SK-N-SH (cell line): ENCODE measurements at regions not wholly inside any gene's neighbourhood (a gene's known extent, or its start where the extent isn't known, plus 50 kb on each side); places are given as distances from the start of the nearest gene placed in this dataset.

ENCODE experiments used
- CTCF ChIA-PET: fragments of 300-600, 350-600 bp; formaldehyde crosslinking; extraction: SDS; loops from one replicate; lab custom pipeline; 2021; lab: Yijun Ruan, JAX
- POLR2A ChIA-PET: fragments of 350-600 bp; sonication (Branson Sonifier 250); formaldehyde crosslinking; extraction: SDS; loops from one replicate; lab custom pipeline; 2020; ENCODE audit warnings: antibody characterized with exemption, inconsistent platforms; lab: Yijun Ruan, JAX
- DNase-seq: peaks from one replicate; pipeline ENCODE4 v3.0.0; 2012
- H2AFZ ChIP-seq: fragments of 200-600 bp; sonication (generic); 2 replicates; pipeline ENCODE4 v1.8.1; 2016; ENCODE audit warnings: antibody characterized with exemption, mild to moderate bottlenecking, low read depth
- H3F3A ChIP-seq: fragments of 200-600 bp; sonication (generic); replicated peaks from 2 replicates; pipeline ENCODE3; 2016; ENCODE audit warnings: antibody characterized with exemption, mild to moderate bottlenecking; ENCODE audit not compliant: insufficient read depth
- H3K27ac ChIP-seq, 2 experiments: fragments of 200-500 bp in 1 of 2; fragments of 200-600 bp in 1 of 2; sonication (Bioruptor generic) in 1 of 2; sonication (generic), shearing (Covaris generic) in 1 of 2; 2 replicates each; pipeline versions ENCODE4 v1.5.1 to v1.6.1; 2014 to 2016; ENCODE audit warnings: low read depth in 2 of 2, inconsistent platforms in 1 of 2, low read length in 1 of 2, mild to moderate bottlenecking in 1 of 2, mixed read lengths in 1 of 2
- H3K27me3 ChIP-seq: fragments of 200-600 bp; sonication (generic), shearing (Covaris generic); 2 replicates; pipeline ENCODE4 v1.6.1; 2016; ENCODE audit warnings: mixed run types; ENCODE audit not compliant: insufficient read depth
- H3K36me3 ChIP-seq, 2 experiments: fragments of 200-500 bp in 1 of 2; fragments of 200-600 bp in 1 of 2; sonication (Bioruptor generic) in 1 of 2; sonication (generic) in 1 of 2; replicated peaks in 1 of 2; 2 replicates each; pipeline versions ENCODE3 to v1.5.1; 2014 to 2016; ENCODE audit warnings: low read length in 1 of 2, mild to moderate bottlenecking in 1 of 2; ENCODE audit not compliant: insufficient read depth in 2 of 2, control insufficient read depth in 1 of 2
- H3K4me1 ChIP-seq, 2 experiments: fragments of 200-500 bp in 1 of 2; fragments of 200-600 bp in 1 of 2; sonication (Bioruptor generic) in 1 of 2; sonication (generic), shearing (Covaris generic) in 1 of 2; 2 replicates each; pipeline versions ENCODE4 v1.5.1 to v1.6.1; 2014 to 2016; ENCODE audit warnings: low read depth in 1 of 2, low read length in 1 of 2, mixed run types in 1 of 2; ENCODE audit not compliant: insufficient read depth in 2 of 2, control insufficient read depth in 1 of 2
- H3K4me2 ChIP-seq: fragments of 200-600 bp; sonication (generic), shearing (Covaris generic); 2 replicates; pipeline ENCODE4 v1.6.1; 2017; ENCODE audit warnings: mixed run types
- H3K4me3 ChIP-seq, 2 experiments: fragments of 200-500 bp in 1 of 2; fragments of 200-600 bp in 1 of 2; sonication (Bioruptor generic) in 1 of 2; sonication (generic), shearing (Covaris generic) in 1 of 2; 2 replicates each; pipeline versions ENCODE4 v1.5.1 to v1.8.1; 2014 to 2016; ENCODE audit warnings: low read depth in 2 of 2, inconsistent platforms in 1 of 2, low read length in 1 of 2, mild to moderate bottlenecking in 1 of 2, mixed read lengths in 1 of 2, moderate library complexity in 1 of 2
- H3K79me2 ChIP-seq: fragments of 200-600 bp; sonication (generic); 2 replicates; pipeline ENCODE4 v1.8.1; 2017; ENCODE audit warnings: mild to moderate bottlenecking; ENCODE audit not compliant: insufficient read depth
- H3K9ac ChIP-seq: fragments of 200-600 bp; sonication (generic); 2 replicates; pipeline ENCODE4 v1.6.1; 2017; ENCODE audit warnings: mixed run types
- H3K9me2 ChIP-seq: fragments of 200-600 bp; sonication (generic); 2 replicates; pipeline ENCODE4 v1.6.1; 2017; ENCODE audit warnings: mixed run types
- H3K9me3 ChIP-seq: fragments of 200-600 bp; sonication (generic); 2 replicates; pipeline ENCODE4 v1.6.1; 2017; ENCODE audit warnings: mixed run types, mild to moderate bottlenecking, moderate library complexity
- H4K20me1 ChIP-seq: fragments of 200-600 bp; sonication (generic); 2 replicates; pipeline ENCODE4 v1.6.1; 2017; ENCODE audit warnings: mild to moderate bottlenecking, mixed run types; ENCODE audit not compliant: insufficient read depth
- ELF1 ChIP-seq: IDR thresholded peaks from 2 replicates; pipeline ENCODE4 v1.4.0; 2012
- EP300 ChIP-seq, 2 experiments: IDR thresholded peaks; 2 replicates each; pipeline versions ENCODE4 v1.4.0 to v1.6.1; 2012; ENCODE audit warnings: borderline replicate concordance in 1 of 2, low read depth in 1 of 2, low read length in 1 of 2
- EZH2phosphoT487 ChIP-seq: fragments of 200-600 bp; sonication (generic); IDR thresholded peaks from 2 replicates; pipeline ENCODE4 v1.6.1; 2017; ENCODE audit warnings: low read depth, mixed run types, mild to moderate bottlenecking, antibody characterized with exemption, moderate library complexity, borderline replicate concordance
- FOXM1 ChIP-seq: IDR thresholded peaks from 2 replicates; pipeline ENCODE4 v1.4.0; 2012; ENCODE audit warnings: low read depth, mild to moderate bottlenecking
- GABPA ChIP-seq: IDR thresholded peaks from 2 replicates; pipeline ENCODE4 v1.4.0; 2012; ENCODE audit warnings: low read depth, mild to moderate bottlenecking
- JUND ChIP-seq: IDR thresholded peaks from 2 replicates; pipeline ENCODE4 v1.4.0; 2012
- MXI1 ChIP-seq: IDR thresholded peaks from 2 replicates; pipeline ENCODE4 v1.6.1; 2012; ENCODE audit warnings: mild to moderate bottlenecking, low read depth, low read length, improper control_type of control experiment
- NFIC ChIP-seq: IDR thresholded peaks from 2 replicates; pipeline ENCODE4 v1.4.0; 2012; ENCODE audit warnings: borderline replicate concordance
- NRF1 ChIP-seq: IDR thresholded peaks from 2 replicates; pipeline ENCODE4 v1.6.1; 2012; ENCODE audit warnings: low read depth, mild to moderate bottlenecking, low read length
- RAD21 ChIP-seq: IDR thresholded peaks from 2 replicates; pipeline ENCODE4 v1.6.1; 2012; ENCODE audit warnings: mild to moderate bottlenecking, low read length
- RXRA ChIP-seq: IDR thresholded peaks from 2 replicates; pipeline ENCODE4 v1.4.0; 2012; ENCODE audit warnings: low read depth, mild to moderate bottlenecking, borderline replicate concordance
- SIN3A ChIP-seq: IDR thresholded peaks from 2 replicates; pipeline ENCODE4 v1.6.1; 2012; ENCODE audit warnings: low read depth, mild to moderate bottlenecking, low read length, moderate library complexity, borderline replicate concordance
- TAF1 ChIP-seq: IDR thresholded peaks from 2 replicates; pipeline ENCODE4 v1.6.1; 2012; ENCODE audit warnings: low read depth, mild to moderate bottlenecking, low read length, moderate library complexity, borderline replicate concordance
- TEAD4 ChIP-seq: IDR thresholded peaks from 2 replicates; pipeline ENCODE4 v1.4.0; 2012; ENCODE audit warnings: mild to moderate bottlenecking, borderline replicate concordance; ENCODE audit not compliant: insufficient read depth
- WGBS: methylation state at CpG from one replicate; pipeline ENCODE4 v1.1.6; 2017; ENCODE audit warnings: low lambda C conversion rate; 5-methylcytosine and 5-hydroxymethylcytosine counted together
- TF ChIP-seq, protein P1 (sequence below): fragments of 150-350 bp; IDR thresholded peaks from 2 replicates; pipeline ENCODE4 v1.6.1; 2016; ENCODE audit warnings: mild to moderate bottlenecking, low read depth, low read length
- TF ChIP-seq, protein P2 (sequence below): IDR thresholded peaks from 2 replicates; pipeline ENCODE4 v1.4.0; 2012; ENCODE audit warnings: low read depth, borderline replicate concordance
- TF ChIP-seq, protein P3 (sequence below): IDR thresholded peaks from 2 replicates; pipeline ENCODE4 v1.4.0; 2012; ENCODE audit warnings: low read depth
- TF ChIP-seq, protein P4 (sequence below): IDR thresholded peaks from 2 replicates; pipeline ENCODE4 v1.6.1; 2012; ENCODE audit warnings: mild to moderate bottlenecking, low read depth, low read length, moderate library complexity
- TF ChIP-seq, protein P5 (sequence below): fragments of 150-350 bp; IDR thresholded peaks from 2 replicates; pipeline ENCODE4 v1.6.1; 2017; ENCODE audit warnings: antibody characterized with exemption, low read length, low read depth, borderline replicate concordance
- TF ChIP-seq, protein P6 (sequence below): IDR thresholded peaks from 2 replicates; pipeline ENCODE4 v1.4.0; 2012; ENCODE audit warnings: low read depth, borderline replicate concordance

DNA sequence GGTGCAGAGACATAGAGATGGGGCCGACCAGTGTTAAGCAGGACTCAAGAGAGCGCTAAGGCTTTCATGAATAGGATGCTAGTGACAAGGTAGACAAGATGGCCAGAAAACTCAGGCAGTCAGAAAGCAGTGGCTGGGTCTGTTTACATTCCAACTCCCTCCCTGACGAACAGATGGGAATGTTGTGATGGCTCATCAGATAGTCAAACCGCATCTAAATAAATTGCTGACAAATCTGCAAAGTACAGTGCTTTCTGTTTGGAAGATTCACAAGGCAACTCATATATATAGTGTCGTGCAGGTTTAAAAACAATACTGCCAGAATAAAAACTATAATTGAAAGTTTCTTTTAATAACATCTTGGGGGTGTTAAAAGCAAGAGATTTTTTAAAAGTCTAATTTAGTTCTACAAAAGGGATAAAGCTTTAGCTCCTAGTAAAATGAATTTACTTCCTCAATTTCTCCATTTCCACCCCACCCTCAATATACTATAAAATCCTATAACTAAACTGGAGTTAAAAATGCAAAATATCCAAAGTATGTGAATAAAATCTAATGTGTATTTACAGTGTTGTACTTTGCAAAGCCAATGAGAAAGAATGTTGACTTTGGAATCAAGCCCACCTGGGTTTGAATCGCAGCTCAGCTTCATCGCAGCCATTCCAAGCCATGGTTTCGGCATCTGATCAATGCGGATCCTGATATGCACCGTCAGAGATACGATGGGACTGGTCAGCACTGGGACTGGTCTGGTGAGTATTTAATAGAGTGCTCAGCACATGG is 247.3 kb upstream of the PDE10A start (continued):
- TF ChIP-seq EP300 (IDR thresholded peaks at IDR 0.05; ENCODE audit: borderline replicate concordance in 1 of 2, low read depth in 1 of 2, low read length in 1 of 2) (no peak), TAF1 (no peak)
- TF ChIP-seq, protein P1, sequence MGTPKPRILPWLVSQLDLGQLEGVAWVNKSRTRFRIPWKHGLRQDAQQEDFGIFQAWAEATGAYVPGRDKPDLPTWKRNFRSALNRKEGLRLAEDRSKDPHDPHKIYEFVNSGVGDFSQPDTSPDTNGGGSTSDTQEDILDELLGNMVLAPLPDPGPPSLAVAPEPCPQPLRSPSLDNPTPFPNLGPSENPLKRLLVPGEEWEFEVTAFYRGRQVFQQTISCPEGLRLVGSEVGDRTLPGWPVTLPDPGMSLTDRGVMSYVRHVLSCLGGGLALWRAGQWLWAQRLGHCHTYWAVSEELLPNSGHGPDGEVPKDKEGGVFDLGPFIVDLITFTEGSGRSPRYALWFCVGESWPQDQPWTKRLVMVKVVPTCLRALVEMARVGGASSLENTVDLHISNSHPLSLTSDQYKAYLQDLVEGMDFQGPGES: no peak

DNA sequence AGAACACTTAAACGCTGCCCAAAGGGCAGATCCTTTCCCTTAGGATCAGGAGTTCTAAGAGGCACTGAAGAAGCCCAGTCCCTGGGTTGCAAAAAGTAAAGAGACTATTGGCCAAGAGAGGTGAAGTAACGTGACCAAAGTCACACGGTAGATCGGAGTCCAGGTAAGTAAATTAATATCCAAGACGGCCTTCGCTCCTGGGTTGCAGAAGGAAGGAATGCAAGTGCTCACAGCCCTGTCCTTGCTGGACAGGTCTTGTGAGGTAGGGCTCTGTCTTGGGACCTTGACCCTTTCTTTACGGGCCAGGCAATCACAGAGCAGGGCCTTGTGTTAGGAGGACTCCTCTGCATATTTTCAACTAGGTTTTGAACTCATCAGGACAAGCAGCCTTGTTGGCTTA is 243.7 kb upstream of the PDE10A start:
- no peaks in the 10 kb centered on the region for H3K4me1 ChIP-seq
- H3K36me3 ChIP-seq: no peaks in the 10 kb centered on the region
- no peaks in the 10 kb centered on the region for H3K27me3 ChIP-seq
- TF ChIP-seq SIN3A (no peak), GABPA (no peak), MXI1 (no peak), TEAD4 (no peak), ELF1 (no peak), JUND (no peak), EZH2phosphoT487 (no peak), NFIC (no peak), RAD21 (no peak), NRF1 (no peak), FOXM1 (no peak), RXRA (no peak), TAF1 (no peak)
- TF ChIP-seq, protein P2, sequence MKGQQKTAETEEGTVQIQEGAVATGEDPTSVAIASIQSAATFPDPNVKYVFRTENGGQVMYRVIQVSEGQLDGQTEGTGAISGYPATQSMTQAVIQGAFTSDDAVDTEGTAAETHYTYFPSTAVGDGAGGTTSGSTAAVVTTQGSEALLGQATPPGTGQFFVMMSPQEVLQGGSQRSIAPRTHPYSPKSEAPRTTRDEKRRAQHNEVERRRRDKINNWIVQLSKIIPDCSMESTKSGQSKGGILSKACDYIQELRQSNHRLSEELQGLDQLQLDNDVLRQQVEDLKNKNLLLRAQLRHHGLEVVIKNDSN: no peak
- TF ChIP-seq, protein P3, sequence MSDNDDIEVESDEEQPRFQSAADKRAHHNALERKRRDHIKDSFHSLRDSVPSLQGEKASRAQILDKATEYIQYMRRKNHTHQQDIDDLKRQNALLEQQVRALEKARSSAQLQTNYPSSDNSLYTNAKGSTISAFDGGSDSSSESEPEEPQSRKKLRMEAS: no peak
- TF ChIP-seq, protein P4, sequence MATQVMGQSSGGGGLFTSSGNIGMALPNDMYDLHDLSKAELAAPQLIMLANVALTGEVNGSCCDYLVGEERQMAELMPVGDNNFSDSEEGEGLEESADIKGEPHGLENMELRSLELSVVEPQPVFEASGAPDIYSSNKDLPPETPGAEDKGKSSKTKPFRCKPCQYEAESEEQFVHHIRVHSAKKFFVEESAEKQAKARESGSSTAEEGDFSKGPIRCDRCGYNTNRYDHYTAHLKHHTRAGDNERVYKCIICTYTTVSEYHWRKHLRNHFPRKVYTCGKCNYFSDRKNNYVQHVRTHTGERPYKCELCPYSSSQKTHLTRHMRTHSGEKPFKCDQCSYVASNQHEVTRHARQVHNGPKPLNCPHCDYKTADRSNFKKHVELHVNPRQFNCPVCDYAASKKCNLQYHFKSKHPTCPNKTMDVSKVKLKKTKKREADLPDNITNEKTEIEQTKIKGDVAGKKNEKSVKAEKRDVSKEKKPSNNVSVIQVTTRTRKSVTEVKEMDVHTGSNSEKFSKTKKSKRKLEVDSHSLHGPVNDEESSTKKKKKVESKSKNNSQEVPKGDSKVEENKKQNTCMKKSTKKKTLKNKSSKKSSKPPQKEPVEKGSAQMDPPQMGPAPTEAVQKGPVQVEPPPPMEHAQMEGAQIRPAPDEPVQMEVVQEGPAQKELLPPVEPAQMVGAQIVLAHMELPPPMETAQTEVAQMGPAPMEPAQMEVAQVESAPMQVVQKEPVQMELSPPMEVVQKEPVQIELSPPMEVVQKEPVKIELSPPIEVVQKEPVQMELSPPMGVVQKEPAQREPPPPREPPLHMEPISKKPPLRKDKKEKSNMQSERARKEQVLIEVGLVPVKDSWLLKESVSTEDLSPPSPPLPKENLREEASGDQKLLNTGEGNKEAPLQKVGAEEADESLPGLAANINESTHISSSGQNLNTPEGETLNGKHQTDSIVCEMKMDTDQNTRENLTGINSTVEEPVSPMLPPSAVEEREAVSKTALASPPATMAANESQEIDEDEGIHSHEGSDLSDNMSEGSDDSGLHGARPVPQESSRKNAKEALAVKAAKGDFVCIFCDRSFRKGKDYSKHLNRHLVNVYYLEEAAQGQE: no peak
- TF ChIP-seq, protein P5, sequence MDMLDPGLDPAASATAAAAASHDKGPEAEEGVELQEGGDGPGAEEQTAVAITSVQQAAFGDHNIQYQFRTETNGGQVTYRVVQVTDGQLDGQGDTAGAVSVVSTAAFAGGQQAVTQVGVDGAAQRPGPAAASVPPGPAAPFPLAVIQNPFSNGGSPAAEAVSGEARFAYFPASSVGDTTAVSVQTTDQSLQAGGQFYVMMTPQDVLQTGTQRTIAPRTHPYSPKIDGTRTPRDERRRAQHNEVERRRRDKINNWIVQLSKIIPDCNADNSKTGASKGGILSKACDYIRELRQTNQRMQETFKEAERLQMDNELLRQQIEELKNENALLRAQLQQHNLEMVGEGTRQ: no peak
- TF ChIP-seq, protein P6, sequence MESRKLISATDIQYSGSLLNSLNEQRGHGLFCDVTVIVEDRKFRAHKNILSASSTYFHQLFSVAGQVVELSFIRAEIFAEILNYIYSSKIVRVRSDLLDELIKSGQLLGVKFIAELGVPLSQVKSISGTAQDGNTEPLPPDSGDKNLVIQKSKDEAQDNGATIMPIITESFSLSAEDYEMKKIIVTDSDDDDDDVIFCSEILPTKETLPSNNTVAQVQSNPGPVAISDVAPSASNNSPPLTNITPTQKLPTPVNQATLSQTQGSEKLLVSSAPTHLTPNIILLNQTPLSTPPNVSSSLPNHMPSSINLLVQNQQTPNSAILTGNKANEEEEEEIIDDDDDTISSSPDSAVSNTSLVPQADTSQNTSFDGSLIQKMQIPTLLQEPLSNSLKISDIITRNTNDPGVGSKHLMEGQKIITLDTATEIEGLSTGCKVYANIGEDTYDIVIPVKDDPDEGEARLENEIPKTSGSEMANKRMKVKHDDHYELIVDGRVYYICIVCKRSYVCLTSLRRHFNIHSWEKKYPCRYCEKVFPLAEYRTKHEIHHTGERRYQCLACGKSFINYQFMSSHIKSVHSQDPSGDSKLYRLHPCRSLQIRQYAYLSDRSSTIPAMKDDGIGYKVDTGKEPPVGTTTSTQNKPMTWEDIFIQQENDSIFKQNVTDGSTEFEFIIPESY: no peak
- TF ChIP-seq, protein P1: no peak
- no peak for DNase-seq
- POLR2A ChIA-PET: no interaction called here
- no peak overlapping the region for H2AFZ ChIP-seq
- 60% methylated on average over 7 of the region's 7 CpGs for WGBS
- no peaks in the 10 kb centered on the region for H3F3A ChIP-seq
- no peaks in the 10 kb centered on the region for H4K20me1 ChIP-seq
- no peaks in the 10 kb centered on the region for H3K79me2 ChIP-seq
- no peak overlapping the region for H3K27ac ChIP-seq
- H3K4me3 ChIP-seq: no peak overlapping the region
- H3K9ac ChIP-seq: no peak overlapping the region
- CTCF ChIA-PET: no interaction called here
- no peaks in the 10 kb centered on the region for H3K9me2 ChIP-seq
- H3K4me2 ChIP-seq: no peak overlapping the region
- H3K9me3 ChIP-seq: 0 out of 2 replicates have a peak, but pooled peaks cover 6% of the 10 kb centered on the region
